HepG2 (cell line): ENCODE measurements at regions not wholly inside any gene's neighbourhood (a gene's known extent, or its start where the extent isn't known, plus 50 kb on each side); places are given as distances from the start of the nearest gene placed in this dataset.

Source experiments
- AKAP8 ChIP-seq: sonication (generic); formaldehyde crosslinking; IDR thresholded peaks from 2 replicates; pipeline ENCODE4 v1.5.1; 2020; ENCODE audit warnings: mild to moderate bottlenecking, missing genetic modification reagents
- FOSL1 ChIP-seq: sonication (generic); formaldehyde crosslinking; IDR thresholded peaks from 2 replicates; pipeline ENCODE4 v1.9.0; 2021; ENCODE audit warnings: missing genetic modification reagents, borderline replicate concordance
- MXI1 ChIP-seq: IDR thresholded peaks from 3 replicates; pipeline ENCODE4 v1.6.1; 2012; ENCODE audit warnings: low read depth, low read length, inconsistent platforms, borderline replicate concordance
- NFRKB ChIP-seq: fragments of 450-650 bp; IDR thresholded peaks from 2 replicates; pipeline ENCODE4 v1.6.1; 2017
- POLR2AphosphoS5 ChIP-seq: IDR thresholded peaks from 2 replicates; pipeline ENCODE4 v1.6.1; 2012; ENCODE audit warnings: low read depth, low read length

GRCh38 chrX:20663336-20663735 is 396.6 kb upstream of the RPS6KA3 start:
- TF ChIP-seq MXI1 (no peak), POLR2AphosphoS5 (no peak), AKAP8 (no peak), FOSL1 (no peak), NFRKB (no peak)
